T-helper 2 cell treated with Interferon-gamma antibody and Interleukin-4, amounts not matched to agents 5 μg/mL and 100 μg/mL, for 36 hours (primary cell): ENCODE measurements at regions not wholly inside any gene's neighbourhood (a gene's known extent, or its start where the extent isn't known, plus 50 kb on each side); places are given as distances from the start of the nearest gene placed in this dataset.
"Not testable (repeated sequence)": the region's sequence is repeated elsewhere in the genome, so short reads cannot be mapped to it uniquely, and the experiment has no call there.

ENCODE experiments used
- DNase-seq: peaks from one replicate; pipeline ENCODE4 v3.0.0; 2021; ENCODE audit warnings: low spot score
- H3K27ac Mint-ChIP-seq: one replicate; pipeline ENCODE4 v1.8.0; 2021; ENCODE audit warnings: mild to moderate bottlenecking, mixed read lengths
- H3K27me3 Mint-ChIP-seq: one replicate; pipeline ENCODE4 v1.8.0; 2021; ENCODE audit warnings: low read depth, mixed read lengths
- H3K36me3 Mint-ChIP-seq: one replicate; pipeline ENCODE4 v1.8.0; 2021; ENCODE audit warnings: low read depth, mixed read lengths
- H3K4me1 Mint-ChIP-seq: one replicate; pipeline ENCODE4 v1.8.0; 2021; ENCODE audit warnings: low read depth, mixed read lengths
- H3K4me3 Mint-ChIP-seq: one replicate; pipeline ENCODE4 v1.8.0; 2022; ENCODE audit warnings: mild to moderate bottlenecking, moderate library complexity, mixed read lengths
- H3K9me3 Mint-ChIP-seq: one replicate; pipeline ENCODE4 v1.8.0; 2021; ENCODE audit warnings: mixed read lengths

- not testable (repeated sequence) for H3K36me3 Mint-ChIP-seq, DNase-seq, H3K9me3 Mint-ChIP-seq
Measured at GRCh38 chr13:52223063-52223462, 63.7 kb upstream of the NEK3 start.

GRCh38 chr13:52213920-52214319 lies 54.5 kb upstream of the NEK3 start:
- not testable (repeated sequence) for H3K27me3 Mint-ChIP-seq, H3K4me3 Mint-ChIP-seq

More at GRCh38 chr13:52223063-52223462, 63.7 kb upstream of the NEK3 start:
- not testable (repeated sequence) for H3K4me1 Mint-ChIP-seq, H3K4me3 Mint-ChIP-seq, H3K27ac Mint-ChIP-seq, H3K27me3 Mint-ChIP-seq

GRCh38 chr13:52212886-52213285 lies 53.5 kb upstream of the NEK3 start:
- not testable (repeated sequence) for H3K36me3 Mint-ChIP-seq, H3K4me3 Mint-ChIP-seq, H3K27ac Mint-ChIP-seq, H3K27me3 Mint-ChIP-seq, DNase-seq, H3K4me1 Mint-ChIP-seq, H3K9me3 Mint-ChIP-seq

More at GRCh38 chr13:52213920-52214319, 54.5 kb upstream of the NEK3 start:
- not testable (repeated sequence) for H3K4me1 Mint-ChIP-seq, H3K36me3 Mint-ChIP-seq, H3K9me3 Mint-ChIP-seq, DNase-seq, H3K27ac Mint-ChIP-seq

GRCh38 chr13:52211416-52211776 lies 52.0 kb upstream of the NEK3 start:
- H3K36me3 Mint-ChIP-seq, H3K27ac Mint-ChIP-seq, H3K4me3 Mint-ChIP-seq, H3K4me1 Mint-ChIP-seq, H3K27me3 Mint-ChIP-seq, DNase-seq, H3K9me3 Mint-ChIP-seq: not testable (repeated sequence)

- not testable (repeated sequence) for DNase-seq, H3K4me1 Mint-ChIP-seq, H3K9me3 Mint-ChIP-seq, H3K36me3 Mint-ChIP-seq, H3K27ac Mint-ChIP-seq, H3K27me3 Mint-ChIP-seq, H3K4me3 Mint-ChIP-seq
Measured at GRCh38 chr13:52210564-52211415, 51.4 kb upstream of the NEK3 start.
